SK-N-SH treated with all-trans-retinoic acid at 6 μM for 48 hours (cell line): ENCODE measurements at regions not wholly inside any gene's neighbourhood (a gene's known extent, or its start where the extent isn't known, plus 50 kb on each side); places are given as distances from the start of the nearest gene placed in this dataset.

ENCODE experiments used
- ATAC-seq: fragments of 200-7000 bp; cut with Tn5 transposase; 3 replicates; pipeline ENCODE4 v1.9.1; 2020; ENCODE audit warnings: mild to moderate bottlenecking, moderate library complexity
- ARNTL ChIP-seq: fragments of 450-650 bp; formaldehyde crosslinking; IDR thresholded peaks from 2 replicates; pipeline ENCODE4 v1.5.0; 2020; ENCODE audit warnings: low read depth, mild to moderate bottlenecking, moderate library complexity, borderline replicate concordance
- BACH2 ChIP-seq: fragments of 250-450 bp; sonication (Bioruptor Pico); IDR thresholded peaks from 2 replicates; pipeline ENCODE4 v1.9.0; 2021; ENCODE audit warnings: mild to moderate bottlenecking, borderline replicate concordance
- CREB5 ChIP-seq: fragments of 250-450 bp; sonication (Bioruptor Pico); IDR thresholded peaks from 2 replicates; pipeline ENCODE4 v1.5.1; 2020; ENCODE audit warnings: low read depth, mild to moderate bottlenecking, moderate library complexity
- CSDC2 ChIP-seq: fragments of 250-450 bp; sonication (Bioruptor Pico); IDR thresholded peaks from 2 replicates; pipeline ENCODE4 v1.5.0; 2020; ENCODE audit warnings: mild to moderate bottlenecking, moderate library complexity
- CSRNP3 ChIP-seq: fragments of 250-450 bp; sonication (Bioruptor Pico); IDR thresholded peaks from 2 replicates; pipeline ENCODE4 v1.5.1; 2021; ENCODE audit warnings: mild to moderate bottlenecking, moderate library complexity
- GLIS3 ChIP-seq: fragments of 250-450 bp; sonication (Bioruptor Pico); IDR thresholded peaks from 2 replicates; pipeline ENCODE4 v1.5.0; 2020; ENCODE audit warnings: mild to moderate bottlenecking, moderate library complexity
- ISL1 ChIP-seq: fragments of 250-450 bp; sonication (Bioruptor Pico); IDR thresholded peaks from 2 replicates; pipeline ENCODE4 v2.1.2; 2022; ENCODE audit warnings: mild to moderate bottlenecking, moderate library complexity
- OSR1 ChIP-seq: fragments of 250-450 bp; sonication (Bioruptor Pico); IDR thresholded peaks from 2 replicates; pipeline ENCODE4 v1.8.0; 2022; ENCODE audit warnings: moderate library complexity, mild to moderate bottlenecking, inconsistent platforms
- PATZ1 ChIP-seq: fragments of 250-450 bp; sonication (Bioruptor Pico); IDR thresholded peaks from 2 replicates; pipeline ENCODE4 v1.8.0; 2020; ENCODE audit warnings: mild to moderate bottlenecking, moderate library complexity, borderline replicate concordance
- POU6F1 ChIP-seq: fragments of 250-450 bp; sonication (Bioruptor Pico); IDR thresholded peaks from 2 replicates; pipeline ENCODE4 v1.8.0; 2021; ENCODE audit warnings: low read depth, mild to moderate bottlenecking, moderate library complexity, borderline replicate concordance
- PPARA ChIP-seq: fragments of 250-450 bp; sonication (Bioruptor Pico); IDR thresholded peaks from 2 replicates; pipeline ENCODE4 v1.5.0; 2020; ENCODE audit warnings: mild to moderate bottlenecking, borderline replicate concordance
- RARB ChIP-seq: fragments of 250-450 bp; sonication (Bioruptor Pico); IDR thresholded peaks from 2 replicates; pipeline ENCODE4 v1.8.0; 2021; ENCODE audit warnings: mild to moderate bottlenecking, moderate library complexity
- SNAI2 ChIP-seq: fragments of 250-450 bp; sonication (Bioruptor Pico); IDR thresholded peaks from 2 replicates; pipeline ENCODE4 v1.5.0; 2020; ENCODE audit warnings: mild to moderate bottlenecking, moderate library complexity
- TCF4 ChIP-seq: fragments of 250-450 bp; sonication (Bioruptor Pico); IDR thresholded peaks from 2 replicates; pipeline ENCODE4 v1.8.0; 2021; ENCODE audit warnings: mild to moderate bottlenecking, moderate library complexity, borderline replicate concordance
- TOX ChIP-seq: fragments of 250-450 bp; sonication (Bioruptor Pico); IDR thresholded peaks from 2 replicates; pipeline ENCODE4 v1.8.0; 2021; ENCODE audit warnings: mild to moderate bottlenecking, moderate library complexity, borderline replicate concordance
- ZC3H10 ChIP-seq: fragments of 250-450 bp; sonication (Bioruptor Pico); IDR thresholded peaks from 2 replicates; pipeline ENCODE4 v1.5.1; 2021; ENCODE audit warnings: mild to moderate bottlenecking, moderate library complexity
- ZFP3 ChIP-seq: fragments of 250-450 bp; sonication (Bioruptor Pico); IDR thresholded peaks from 2 replicates; pipeline ENCODE4 v1.5.0; 2020; ENCODE audit warnings: mild to moderate bottlenecking, moderate library complexity
- ZFP30 ChIP-seq: fragments of 450-650 bp; formaldehyde crosslinking; IDR thresholded peaks from 2 replicates; pipeline ENCODE4 v1.5.0; 2022; ENCODE audit warnings: mild to moderate bottlenecking, moderate library complexity
- ZNF565 ChIP-seq: fragments of 450-650 bp; formaldehyde crosslinking; conservative IDR thresholded peaks from 2 replicates; pipeline ENCODE4 v1.5.0; 2020; ENCODE audit warnings: low read depth, mild to moderate bottlenecking, moderate library complexity
- ZNF70 ChIP-seq: fragments of 450-650 bp; formaldehyde crosslinking; IDR thresholded peaks from 2 replicates; pipeline ENCODE4 v1.5.0; 2020; ENCODE audit warnings: mild to moderate bottlenecking, moderate library complexity

- TF ChIP-seq CSDC2 (CRISPR knock-in tag): no peak
- TF ChIP-seq GLIS3 (CRISPR knock-in tag): no peak
- TF ChIP-seq ZFP30 (CRISPR knock-in tag): no peak
- no peak for TF ChIP-seq ARNTL (CRISPR knock-in tag)
- TF ChIP-seq TOX (CRISPR knock-in tag): no peak
- no peak for TF ChIP-seq ZNF70 (CRISPR knock-in tag)
- TF ChIP-seq OSR1 (CRISPR knock-in tag): no peak
- no peak for TF ChIP-seq ZC3H10 (CRISPR knock-in tag)
- no peak for TF ChIP-seq BACH2 (CRISPR knock-in tag)
- TF ChIP-seq SNAI2: no peak
- TF ChIP-seq PATZ1 (CRISPR knock-in tag): no peak
- no peak for ATAC-seq
Observed at GRCh38 chr14:27181333-27181732, 583.5 kb upstream of the NOVA1 start.

- TF ChIP-seq CSRNP3 (CRISPR knock-in tag) (no peak), ARNTL (CRISPR knock-in tag) (no peak), ZNF70 (CRISPR knock-in tag) (no peak)
- ATAC-seq: no peak
Observed at GRCh38 chr14:27184427-27184826, 586.6 kb upstream of the NOVA1 start.

GRCh38 chr14:27186048-27186447, 588.2 kb upstream of the NOVA1 start:
- no peak for ATAC-seq

GRCh38 chr14:27187136-27187535, 589.3 kb upstream of the NOVA1 start:
- no peak for TF ChIP-seq OSR1 (CRISPR knock-in tag)
- no peak for TF ChIP-seq POU6F1
- TF ChIP-seq BACH2 (CRISPR knock-in tag): no peak
- TF ChIP-seq ZFP3 (CRISPR knock-in tag): no peak
- no peak for TF ChIP-seq TCF4 (CRISPR knock-in tag)
- TF ChIP-seq ISL1 (CRISPR knock-in tag): no peak
- TF ChIP-seq TOX (CRISPR knock-in tag): no peak
- TF ChIP-seq CREB5 (CRISPR knock-in tag): no peak
- TF ChIP-seq PPARA (CRISPR knock-in tag): no peak
- TF ChIP-seq ARNTL (CRISPR knock-in tag): no peak
- TF ChIP-seq ZNF565: no peak
- no peak for TF ChIP-seq RARB
- no peak for TF ChIP-seq SNAI2
- no peak for ATAC-seq

More at GRCh38 chr14:27186048-27186447, 588.2 kb upstream of the NOVA1 start:
- TF ChIP-seq GLIS3 (CRISPR knock-in tag) (no peak), CSDC2 (CRISPR knock-in tag) (no peak), SNAI2 (no peak), OSR1 (CRISPR knock-in tag) (no peak), PATZ1 (CRISPR knock-in tag) (no peak), ZC3H10 (CRISPR knock-in tag) (no peak)
